HG03460 (cell line): ENCODE measurements at regions not wholly inside any gene's neighbourhood (a gene's known extent, or its start where the extent isn't known, plus 50 kb on each side); places are given as distances from the start of the nearest gene placed in this dataset.

Source experiments
- ATAC-seq: cut with Tn5 transposase; IDR thresholded peaks from one replicate; pipeline ENCODE4 v1.9.1; 2021; ENCODE audit not compliant: unreplicated experiment

DNA sequence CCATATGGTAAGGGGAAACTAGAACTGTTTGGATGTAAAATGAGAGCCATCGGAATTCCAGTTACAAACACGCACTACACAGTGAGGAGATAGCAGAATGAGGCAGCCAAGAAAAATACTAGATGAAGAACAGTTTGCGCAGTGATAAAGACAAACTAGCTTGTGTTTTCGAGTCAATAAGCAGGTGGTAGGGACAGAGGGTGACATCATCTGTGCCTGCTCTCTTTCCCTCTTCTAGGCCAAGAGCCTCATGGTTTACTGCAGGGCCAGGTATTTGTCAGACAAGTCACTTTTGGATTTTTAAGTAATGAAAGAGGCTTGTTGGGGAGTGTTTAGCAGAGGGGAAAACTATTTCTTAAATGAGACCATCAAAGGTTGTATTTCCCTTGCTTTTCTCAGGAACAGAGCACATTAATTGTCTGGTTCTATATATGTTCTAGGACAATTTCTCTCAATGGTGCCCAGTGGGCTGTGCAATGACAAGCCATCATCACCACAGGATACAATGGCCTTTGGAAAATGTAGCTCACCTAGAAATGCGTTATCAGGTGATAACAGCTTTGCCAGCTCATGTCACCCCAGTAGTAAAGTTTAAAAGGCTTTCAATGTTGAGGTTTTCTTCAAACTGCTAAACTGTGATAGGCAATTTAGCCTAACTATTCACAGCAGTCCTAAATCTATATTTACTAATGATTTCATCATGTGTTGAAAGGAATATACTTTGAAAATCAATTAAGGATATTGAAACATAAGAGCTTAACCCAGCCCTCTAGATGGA is 1210.3 kb upstream of the ZEB2 start:
- no peak for ATAC-seq

DNA sequence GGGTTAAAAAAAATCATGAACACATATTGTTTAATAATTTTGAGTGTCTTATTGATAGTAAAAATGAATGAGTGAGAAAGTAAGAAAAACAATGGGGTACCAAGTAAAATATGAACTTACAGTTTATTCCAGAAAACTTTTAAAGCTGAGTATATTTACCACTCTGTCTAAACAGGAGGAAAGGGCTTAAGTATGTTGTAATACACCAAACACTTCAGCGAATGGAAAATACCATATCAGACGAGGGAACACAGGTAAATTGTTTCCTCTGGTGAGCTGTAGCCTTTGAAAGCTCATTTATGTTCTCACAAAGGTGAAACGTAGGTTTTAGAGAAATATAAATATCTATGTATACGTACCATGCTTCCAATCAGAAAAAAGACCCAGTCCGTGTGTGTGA is 1209.6 kb upstream of the ZEB2 start:
- no peak for ATAC-seq

DNA sequence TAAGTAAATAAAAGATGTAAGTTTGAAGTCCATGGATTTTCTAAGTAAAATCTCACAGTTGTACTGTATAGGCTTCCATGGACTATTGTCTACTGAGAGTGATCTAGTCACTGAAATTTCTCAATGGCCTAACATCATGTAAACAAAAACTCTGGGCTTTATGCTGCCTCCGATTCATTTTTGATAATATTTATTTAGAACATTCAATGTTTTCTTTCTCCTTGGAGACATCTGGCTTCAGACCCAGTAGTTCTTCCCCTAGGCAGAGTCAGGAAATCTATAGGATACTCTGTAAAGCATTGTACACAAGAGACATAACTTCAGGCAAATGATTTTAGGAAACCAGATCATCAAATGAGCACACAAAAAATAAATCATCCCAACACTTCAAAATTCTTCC is 1208.6 kb upstream of the ZEB2 start:
- no peak for ATAC-seq

DNA sequence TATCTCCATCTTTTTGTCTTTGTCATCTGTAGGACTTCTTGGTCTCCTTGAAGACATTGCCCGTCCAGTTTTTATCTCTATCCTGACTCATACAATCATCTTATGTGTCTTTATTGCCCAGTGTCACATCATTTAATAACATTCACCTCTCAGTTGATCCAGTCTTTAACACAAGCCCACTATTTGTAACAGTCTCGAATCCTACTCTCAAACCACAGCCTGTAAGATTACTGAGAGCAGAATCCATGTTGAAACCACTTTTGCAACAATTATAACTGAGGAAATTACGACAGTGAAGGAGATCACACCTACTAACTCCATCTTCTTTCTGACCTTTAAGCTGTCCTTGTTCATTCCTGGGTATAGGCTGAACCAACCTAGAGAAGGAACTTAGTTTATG is 1206.0 kb upstream of the ZEB2 start:
- no peak for ATAC-seq

DNA sequence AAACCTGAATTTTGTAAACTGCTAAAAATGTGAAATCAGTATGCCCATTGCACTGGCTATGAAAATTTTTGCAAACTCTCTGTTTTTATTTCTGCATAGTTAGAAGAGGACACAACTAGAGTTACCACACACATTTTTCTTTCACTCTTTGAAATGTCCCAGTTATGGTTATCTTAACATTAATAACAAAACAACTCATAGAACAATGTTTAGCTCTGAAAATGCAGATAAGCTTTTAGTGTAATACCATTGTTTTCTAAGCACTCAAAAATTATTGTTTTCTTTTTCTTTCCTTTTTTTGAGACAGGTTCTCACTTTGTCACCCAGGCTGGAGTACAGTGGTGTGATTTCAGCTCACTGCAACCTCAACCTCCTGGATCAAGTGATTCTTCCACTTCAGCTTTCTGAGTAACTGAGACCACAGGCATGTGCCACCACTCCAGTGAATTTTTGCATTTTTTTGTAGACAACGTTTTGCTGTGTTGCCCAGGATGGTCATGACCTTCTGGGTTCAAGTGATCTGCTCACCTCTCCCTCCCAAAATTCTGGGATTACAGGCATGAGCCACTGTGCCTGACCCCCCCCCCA is 1204.5 kb upstream of the ZEB2 start:
- no peak for ATAC-seq

DNA sequence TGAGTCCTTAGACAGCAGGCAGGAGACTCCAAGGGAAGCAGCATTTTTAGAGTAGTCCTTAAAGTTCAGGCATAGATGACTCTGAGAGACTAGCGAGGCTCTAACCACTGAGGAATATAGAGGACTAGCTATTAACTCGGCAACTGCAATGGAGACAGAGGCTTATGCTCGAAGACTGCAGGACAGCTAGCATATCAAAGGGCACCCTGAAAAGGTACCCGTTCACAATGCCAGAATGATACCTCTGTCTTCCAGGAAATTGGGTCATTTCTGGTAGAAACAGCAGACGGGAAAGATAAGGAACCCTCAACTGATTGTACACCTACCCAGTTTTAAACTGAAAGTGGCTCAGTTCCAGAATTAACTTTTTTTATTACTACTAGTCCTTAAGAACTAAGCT is 1204.0 kb upstream of the ZEB2 start:
- ATAC-seq = no peak

DNA sequence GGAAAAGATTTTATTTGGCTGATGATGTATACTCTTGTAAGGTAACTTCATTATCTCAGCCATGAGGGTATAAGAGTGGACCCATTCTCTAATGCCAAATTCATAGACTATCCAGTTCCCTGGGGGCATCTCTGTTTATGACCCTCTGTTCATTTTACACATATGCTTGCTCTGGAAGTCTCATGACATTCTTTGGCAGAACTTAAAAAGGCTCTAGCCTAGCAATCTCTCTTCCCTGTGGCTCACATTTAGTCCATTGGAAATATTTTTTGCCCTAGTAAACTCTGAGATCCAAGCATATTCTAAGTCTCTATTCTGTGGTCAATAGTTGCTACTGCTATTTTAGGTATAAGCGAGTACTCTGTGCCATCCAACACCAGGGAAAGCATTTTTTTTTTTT is 1201.8 kb upstream of the ZEB2 start:
- ATAC-seq = no peak

DNA sequence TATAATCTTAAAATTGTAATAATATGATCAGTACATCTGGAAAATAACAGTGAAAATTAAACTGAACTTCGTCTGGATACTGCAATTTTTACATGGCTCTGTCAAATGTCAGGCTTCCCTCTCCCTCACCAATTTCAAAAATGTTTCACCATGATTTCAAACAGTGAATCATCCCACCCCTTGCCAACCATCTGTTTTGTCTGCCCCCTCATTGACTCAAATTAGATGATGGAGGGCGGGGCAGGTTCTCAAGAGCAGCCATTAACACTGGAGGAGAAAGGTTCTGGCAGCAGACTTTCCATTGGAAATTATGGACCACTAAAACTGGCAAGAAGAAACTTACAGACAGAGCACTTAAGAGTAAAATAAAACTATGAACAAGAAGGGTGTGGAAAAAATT is 1195.7 kb upstream of the ZEB2 start:
- ATAC-seq = no peak

DNA sequence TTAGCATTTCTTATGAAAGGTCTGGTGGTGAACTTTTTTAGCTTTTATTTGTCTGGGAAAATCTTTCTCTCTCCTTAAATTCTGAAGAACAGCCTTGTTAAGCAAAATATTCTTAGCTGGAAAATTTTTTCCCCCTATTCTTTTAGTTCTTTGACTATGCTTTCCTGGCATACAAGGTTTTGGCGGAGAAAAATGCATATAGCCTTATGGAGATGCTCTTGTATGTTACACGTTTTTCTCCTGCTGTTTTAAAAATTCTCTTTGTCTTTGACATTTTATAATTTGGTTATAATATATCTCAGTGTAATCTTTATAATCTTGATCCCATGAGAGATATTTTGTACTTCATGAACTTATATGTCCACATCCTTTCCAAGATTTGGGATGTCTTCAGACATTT is 1190.4 kb upstream of the ZEB2 start:
- no peak for ATAC-seq

DNA sequence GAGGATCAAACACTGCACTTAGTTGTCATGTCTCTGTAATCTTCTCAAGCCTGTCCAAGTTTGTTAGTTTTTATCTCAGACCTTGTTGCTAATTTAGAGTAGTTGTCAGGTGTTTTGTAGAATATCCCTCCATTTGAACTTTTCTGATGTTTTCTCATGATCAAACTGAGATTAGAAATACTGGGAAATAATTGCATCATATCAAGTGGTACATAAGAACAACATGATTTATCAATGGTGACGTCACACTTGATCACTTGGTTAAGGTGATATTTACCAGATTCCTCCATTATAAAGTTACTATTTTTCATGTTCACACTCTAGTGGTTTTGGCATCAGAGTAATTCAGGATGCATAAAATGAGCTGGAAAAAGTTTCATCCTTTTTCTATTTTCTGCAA is 1182.4 kb upstream of the ZEB2 start:
- no peak for ATAC-seq

DNA sequence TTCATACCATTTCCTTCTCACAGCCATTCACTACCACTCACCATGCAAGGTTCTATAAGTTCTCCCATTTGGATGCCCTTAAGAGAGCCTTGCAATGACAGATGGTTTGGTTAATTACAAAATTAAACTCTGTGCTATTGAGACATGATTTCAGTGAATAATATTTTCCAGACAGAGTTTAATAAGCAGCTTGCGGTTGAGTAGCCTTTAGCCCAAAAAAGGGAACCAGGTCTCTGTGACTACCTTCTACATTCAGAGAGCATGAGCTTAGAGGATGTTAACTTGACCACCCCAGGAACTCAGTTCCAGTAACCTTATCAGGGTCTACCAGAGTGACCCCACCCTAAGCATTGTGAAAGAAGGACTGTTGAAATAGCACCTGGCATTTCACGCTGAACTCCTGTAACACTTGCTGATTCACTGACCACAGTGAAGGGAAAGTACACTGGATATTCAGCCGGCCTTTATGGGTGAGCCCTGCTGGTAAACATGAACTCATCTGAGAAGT is 1173.1 kb upstream of the ZEB2 start:
- peak; percentile 91 for ATAC-seq

DNA sequence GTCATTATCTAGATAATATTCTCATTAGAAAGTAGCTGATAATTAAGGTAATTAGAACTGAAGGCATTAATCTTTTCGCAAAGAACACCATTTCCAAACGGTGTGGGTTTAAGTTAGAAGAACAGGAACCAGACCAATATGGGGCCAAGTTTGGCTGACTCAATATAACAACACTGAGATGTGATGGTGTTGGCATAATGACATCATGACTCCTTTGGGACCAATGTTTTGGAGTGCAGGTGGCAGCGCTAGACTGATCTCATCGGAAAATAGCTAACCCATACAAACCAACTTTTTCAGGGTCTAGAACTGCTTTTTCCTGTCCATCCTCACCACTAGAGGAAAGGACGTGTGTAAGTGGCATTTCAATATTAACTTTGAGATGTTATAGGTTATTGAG is 1171.7 kb upstream of the ZEB2 start:
- no peak for ATAC-seq

DNA sequence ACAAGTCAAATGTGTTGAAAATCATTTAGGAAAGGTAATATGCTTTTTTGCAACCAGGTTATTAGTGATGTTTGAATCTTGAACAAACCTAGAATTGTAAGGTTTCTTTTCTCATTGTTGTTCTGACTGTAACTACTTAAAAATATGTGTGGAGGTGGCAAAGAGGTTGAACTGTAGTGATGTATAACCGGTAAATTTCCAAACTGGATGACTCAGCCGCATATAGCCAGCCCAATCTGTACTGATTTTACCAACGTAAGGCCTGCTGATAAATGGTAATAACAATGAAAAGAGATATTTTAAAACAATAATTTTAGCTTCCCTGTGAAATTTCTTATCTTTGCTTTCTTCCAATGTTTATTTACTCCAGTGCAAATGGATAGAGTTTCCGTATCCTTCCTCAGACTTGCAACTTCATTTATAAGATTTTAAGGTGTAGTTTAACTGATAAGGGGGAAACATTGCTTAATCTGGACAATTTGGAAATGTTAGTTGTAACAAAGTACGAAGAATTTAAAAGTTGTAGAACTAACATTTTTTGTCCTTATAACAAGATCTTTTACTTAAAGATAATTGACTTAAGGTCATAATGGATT is 1170.4 kb upstream of the ZEB2 start:
- no peak for ATAC-seq

DNA sequence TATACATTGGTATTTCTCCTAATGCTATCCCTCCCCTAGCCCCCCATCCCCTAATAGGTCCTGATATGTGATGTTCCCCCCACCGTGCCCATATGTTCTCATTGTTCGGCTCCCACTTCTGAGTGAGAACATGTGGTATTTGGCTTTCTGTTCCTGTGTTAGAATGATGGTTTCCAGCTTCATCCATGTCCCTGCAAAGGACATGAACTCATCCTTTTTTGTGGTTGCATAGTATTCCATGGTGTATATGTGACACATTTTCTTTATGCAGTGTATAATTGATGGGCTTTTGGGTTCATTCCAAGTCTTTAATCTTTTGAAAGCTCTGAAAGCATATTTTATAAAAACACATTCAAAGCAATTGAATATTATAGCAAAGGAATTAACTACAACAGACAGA is 1169.4 kb upstream of the ZEB2 start:
- ATAC-seq = no peak

DNA sequence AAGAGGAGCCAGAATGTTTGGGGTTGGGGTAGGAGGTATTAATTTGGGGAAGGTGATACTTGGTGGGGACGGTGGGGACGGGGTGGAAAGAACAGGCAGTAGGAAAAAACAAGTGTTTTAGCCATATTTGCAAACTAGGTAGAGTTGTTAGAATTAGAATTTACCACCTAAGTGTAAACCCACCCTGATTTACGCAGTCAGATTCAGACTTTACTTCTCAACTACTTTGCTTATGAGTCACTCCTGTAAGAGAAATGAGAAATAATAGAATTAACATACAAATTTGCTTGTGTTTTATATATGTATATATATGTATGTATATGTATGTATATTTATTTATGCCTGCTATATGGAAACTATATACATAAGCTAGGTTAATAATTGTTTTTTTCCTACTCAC is 1168.2 kb upstream of the ZEB2 start:
- ATAC-seq = no peak

DNA sequence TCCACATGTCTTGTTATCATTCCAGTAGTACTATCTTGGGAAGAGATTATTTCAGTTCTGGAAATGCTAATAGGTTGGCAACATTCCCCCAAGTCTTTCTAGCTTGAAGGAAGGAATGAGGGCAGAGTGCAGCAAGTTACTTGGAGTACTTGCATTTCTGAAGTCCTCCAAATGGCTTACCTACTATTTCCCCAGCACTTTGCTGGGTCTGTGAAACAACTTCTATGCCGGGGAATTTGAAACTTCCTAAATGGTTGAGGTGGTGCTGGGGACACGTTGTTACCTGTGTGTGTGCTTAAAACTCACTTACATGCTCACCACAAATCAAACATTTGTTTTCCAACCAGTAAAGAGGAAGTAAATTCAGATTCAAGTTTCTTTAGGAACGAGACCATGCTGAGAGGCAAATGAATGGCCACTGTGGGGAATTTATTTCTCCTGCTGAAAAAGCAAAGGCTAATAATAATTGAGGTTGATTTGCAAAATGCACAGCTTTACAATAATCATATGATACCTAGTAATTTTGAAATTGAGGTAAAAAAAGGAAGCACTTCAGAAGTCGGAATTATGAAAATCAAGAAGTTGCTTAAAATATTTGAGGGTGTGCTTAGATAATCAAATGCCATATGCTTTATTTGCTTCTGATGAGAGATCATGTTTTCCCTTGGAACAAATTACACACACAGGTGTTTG is 1167.7 kb upstream of the ZEB2 start:
- ATAC-seq = no peak

DNA sequence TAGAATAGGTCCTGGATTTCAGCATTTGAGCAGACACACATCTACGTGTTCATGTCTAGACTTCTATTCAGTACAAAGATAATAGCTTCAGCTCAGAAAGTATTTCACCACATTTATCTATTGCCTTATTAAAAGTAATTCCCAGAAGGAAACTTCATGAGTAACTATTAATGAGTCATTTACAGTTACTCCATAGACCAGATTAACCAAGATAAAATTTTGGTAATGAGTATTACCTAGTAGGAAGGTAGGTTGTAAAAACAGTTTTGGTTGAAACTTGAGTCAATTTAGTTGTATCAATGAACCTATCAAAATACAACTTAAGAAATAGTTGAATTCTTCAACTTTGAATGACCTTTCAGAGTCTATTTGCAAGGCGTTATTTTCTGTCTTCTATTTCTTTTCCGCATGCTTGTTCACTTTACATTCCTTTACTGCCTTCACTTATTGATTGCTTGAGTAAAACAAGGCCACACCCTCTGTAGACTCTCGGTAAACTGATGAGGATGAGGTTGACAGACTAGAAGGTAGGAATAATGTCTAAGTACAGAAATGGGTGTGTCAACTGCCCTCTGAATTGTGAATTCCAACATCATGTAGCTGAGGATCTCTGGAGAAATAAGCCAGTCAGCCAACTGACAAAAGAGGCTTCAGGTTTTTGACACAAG is 1165.6 kb upstream of the ZEB2 start:
- ATAC-seq = no peak

DNA sequence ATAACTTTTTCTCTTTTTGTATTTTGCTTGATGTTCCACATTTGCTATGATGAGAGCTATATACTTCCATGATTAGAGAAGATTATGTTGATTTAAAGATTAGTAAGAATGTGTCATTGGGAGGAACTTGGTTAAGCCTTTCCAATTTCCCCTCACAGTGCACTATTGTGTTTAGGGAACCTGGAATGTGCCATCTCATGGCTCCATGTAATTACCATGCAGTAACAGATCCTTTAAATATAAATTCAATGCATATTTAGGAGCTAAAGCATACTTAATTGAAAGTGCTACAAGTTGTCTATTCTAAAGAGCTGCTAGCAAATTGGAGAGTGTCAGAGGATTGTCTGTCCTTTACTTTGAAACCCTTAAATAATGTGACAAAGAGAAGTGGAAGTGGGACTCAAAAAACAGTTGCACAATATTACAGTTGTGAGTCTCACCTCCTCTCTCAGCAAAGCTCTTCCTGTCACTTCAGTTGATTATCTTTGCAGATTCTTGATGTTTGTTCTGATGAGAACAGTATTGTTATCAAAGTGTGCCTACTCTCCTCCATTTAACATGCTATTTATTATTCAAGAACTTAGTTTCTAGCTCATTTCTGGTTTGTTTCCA is 1162.7 kb upstream of the ZEB2 start:
- ATAC-seq = no peak

DNA sequence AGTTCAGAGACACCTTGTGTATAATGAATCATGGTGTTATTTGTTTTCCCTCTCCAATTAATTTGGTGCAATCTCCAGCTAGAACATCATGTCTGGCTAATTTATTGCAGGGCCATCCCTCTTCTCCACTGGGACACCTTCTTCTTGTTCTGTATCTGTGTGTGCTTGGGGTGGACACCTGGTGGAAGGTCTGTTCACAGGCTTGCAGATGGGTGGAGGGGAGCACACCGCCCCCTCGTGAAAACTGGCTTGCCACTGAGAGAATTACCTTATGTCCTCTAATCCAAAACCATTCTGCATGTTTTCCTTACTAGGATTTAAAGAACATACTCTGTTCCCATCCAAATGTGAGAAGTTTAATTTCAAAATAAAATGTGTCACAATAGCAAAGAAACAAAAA is 1160.4 kb upstream of the ZEB2 start:
- no peak for ATAC-seq

DNA sequence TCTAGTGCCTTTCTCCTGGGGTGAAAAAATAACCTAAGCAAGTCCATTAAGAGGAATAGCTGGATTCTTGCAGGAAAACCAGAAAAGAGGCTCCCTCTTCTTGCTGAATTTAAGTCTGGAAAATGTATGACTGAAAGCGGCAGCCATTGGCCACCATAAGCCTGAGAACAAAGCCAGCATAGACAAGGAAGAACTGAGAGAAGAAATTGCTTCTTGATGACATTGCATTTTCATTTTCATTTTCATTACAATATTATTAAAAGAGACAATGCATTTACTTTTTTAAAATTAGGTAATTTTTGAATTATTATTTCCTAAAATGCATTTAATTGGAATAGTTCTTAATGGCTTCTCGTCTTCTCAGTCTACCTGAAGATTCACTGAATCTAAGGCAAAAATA is 1157.5 kb upstream of the ZEB2 start:
- no peak for ATAC-seq

DNA sequence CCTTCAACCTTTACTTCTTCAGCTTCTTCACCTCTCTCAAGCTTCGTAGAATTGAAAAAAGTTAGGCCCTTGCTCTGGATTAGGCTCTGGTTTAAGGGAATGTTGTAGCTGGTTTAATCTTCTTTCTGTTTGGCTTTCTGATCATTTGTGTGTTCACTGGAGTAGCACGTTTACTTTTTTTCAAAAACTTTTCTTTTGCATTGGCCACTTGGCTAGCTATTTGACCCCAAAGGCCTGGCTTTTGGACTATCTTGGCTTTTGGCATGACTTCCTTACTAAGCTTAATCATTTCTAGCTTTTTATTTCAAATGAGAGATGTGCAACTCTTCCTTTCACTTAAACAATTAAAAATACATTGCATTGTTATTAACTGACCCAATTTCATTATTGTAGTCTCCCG is 1154.8 kb upstream of the ZEB2 start:
- no peak for ATAC-seq
